Activated CD8-positive, alpha-beta T cell treated with anti-CD3 and anti-CD28 coated beads, Interleukin-2, amount 10 ng/mL, durations not matched to agents 7 days and 5 days (primary cell): ENCODE measurements at regions not wholly inside any gene's neighbourhood (a gene's known extent, or its start where the extent isn't known, plus 50 kb on each side); places are given as distances from the start of the nearest gene placed in this dataset.
"Not testable (repeated sequence)": the region's sequence is repeated elsewhere in the genome, so short reads cannot be mapped to it uniquely, and the experiment has no call there.

ENCODE experiments used
- ATAC-seq: fragments of 150-1000 bp; cut with Tn5 transposase; one replicate; pipeline ENCODE4 v1.10.0; 2021; ENCODE audit warnings: moderate library complexity
- CTCF ChIA-PET: fragments of 350-600 bp; sonication (Branson Sonifier 250); formaldehyde crosslinking; loops from one replicate; lab custom pipeline; 2021; ENCODE audit warnings: antibody characterized with exemption; lab: Charles Lee
- POLR2A ChIA-PET: fragments of 350-600 bp; sonication (Branson Sonifier 250); formaldehyde crosslinking; loops from one replicate; lab custom pipeline; 2021; ENCODE audit warnings: antibody characterized with exemption; lab: Charles Lee
- DNase-seq: peaks from one replicate; pipeline ENCODE4 v3.0.0-alpha.2; 2020
- H3K27ac Mint-ChIP-seq: one replicate; pipeline ENCODE4 v1.8.0; 2021; ENCODE audit warnings: mild to moderate bottlenecking, mixed read lengths
- H3K27me3 Mint-ChIP-seq: one replicate; pipeline ENCODE4 v1.8.0; 2021; ENCODE audit warnings: low read depth, mixed read lengths
- H3K36me3 Mint-ChIP-seq: one replicate; pipeline ENCODE4 v1.8.0; 2021; ENCODE audit warnings: low read depth, mixed read lengths
- H3K4me1 Mint-ChIP-seq: one replicate; pipeline ENCODE4 v1.8.0; 2021; ENCODE audit warnings: low read depth, mixed read lengths
- H3K4me3 Mint-ChIP-seq: one replicate; pipeline ENCODE4 v1.8.0; 2021; ENCODE audit warnings: mild to moderate bottlenecking, mixed read lengths
- H3K9me3 Mint-ChIP-seq: one replicate; pipeline ENCODE4 v1.8.0; 2022; ENCODE audit warnings: mixed read lengths; ENCODE audit not compliant: insufficient read depth

DNA sequence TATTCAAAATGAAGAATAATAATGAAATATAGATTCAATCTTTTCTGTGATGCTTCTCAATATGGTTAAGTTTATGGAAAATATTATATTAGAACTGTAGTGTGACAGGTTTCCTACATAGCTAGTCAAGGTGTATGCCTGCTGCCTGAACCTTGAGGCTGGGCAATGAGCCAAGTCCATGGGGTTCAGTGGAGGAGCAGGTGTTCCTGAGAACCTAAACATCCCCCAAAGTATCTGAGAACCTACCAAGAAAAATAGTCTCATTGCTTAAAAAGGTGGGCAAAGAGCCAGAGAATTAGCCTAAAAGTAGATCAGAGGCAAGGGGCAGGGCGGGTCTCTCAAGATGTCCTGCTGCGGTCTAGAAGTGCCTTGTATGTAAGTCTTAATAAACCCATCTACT, 185.9 kb upstream of the SPHKAP start:
- DNase-seq = no peak
- Mint-ChIP-seq H3K4me1 (no peaks in the 10 kb centered on the region), H3K4me3 (no peak overlapping the region), H3K36me3 (no peaks in the 10 kb centered on the region), H3K9me3 (no peaks in the 10 kb centered on the region), H3K27ac (no peak overlapping the region), H3K27me3 (no peaks in the 10 kb centered on the region)
- POLR2A ChIA-PET = no interaction called here
- ATAC-seq = no peak
- CTCF ChIA-PET = no interaction called here

DNA sequence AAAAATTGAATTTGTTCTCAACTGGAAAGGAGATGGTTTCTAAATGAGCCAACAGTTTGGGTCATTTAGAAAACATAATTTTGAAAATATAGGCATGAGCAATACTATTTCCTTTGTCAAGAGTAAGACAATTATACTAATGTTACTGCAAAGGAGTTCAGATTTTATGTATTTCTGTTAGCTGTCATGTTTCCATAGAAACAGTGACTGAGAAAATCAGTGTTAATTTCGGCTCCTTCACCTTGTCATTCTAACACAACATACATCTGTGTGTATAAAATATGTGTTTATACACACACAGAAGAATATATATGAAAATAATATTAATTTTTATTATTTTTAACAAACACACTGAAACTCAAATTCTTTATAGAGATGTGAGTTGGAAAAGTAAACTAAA, 178.0 kb upstream of the SPHKAP start:
- no peak overlapping the region for H3K4me3 Mint-ChIP-seq
- CTCF ChIA-PET = no interaction called here
- DNase-seq = no peak

GRCh38 chr2:228355897-228356296, 174.4 kb upstream of the SPHKAP start:
- CTCF ChIA-PET = no interaction called here
- no peak overlapping the region for H3K4me3 Mint-ChIP-seq
- no peak overlapping the region for H3K27ac Mint-ChIP-seq
- ATAC-seq = no peak
- H3K27me3 Mint-ChIP-seq = no peaks in the 10 kb centered on the region
- H3K36me3 Mint-ChIP-seq = no peaks in the 10 kb centered on the region
- no peaks in the 10 kb centered on the region for H3K9me3 Mint-ChIP-seq
- no peaks in the 10 kb centered on the region for H3K4me1 Mint-ChIP-seq
- POLR2A ChIA-PET = no interaction called here
- DNase-seq = no peak

More for the DNA sequence above, 178.0 kb upstream of the SPHKAP start:
- ATAC-seq = no peak
- H3K36me3 Mint-ChIP-seq = no peaks in the 10 kb centered on the region
- H3K27me3 Mint-ChIP-seq = no peaks in the 10 kb centered on the region
- no peaks in the 10 kb centered on the region for H3K4me1 Mint-ChIP-seq
- POLR2A ChIA-PET = no interaction called here
- peaks cover 4% of the 10 kb centered on the region for H3K9me3 Mint-ChIP-seq
- H3K27ac Mint-ChIP-seq = no peak overlapping the region

GRCh38 chr2:228352980-228353379, 171.5 kb upstream of the SPHKAP start:
- CTCF ChIA-PET = interaction anchor here (0.6 kb wide), 1 partner anchor 87 kb away, joined by 3 read pairs; no protein-coding TSS in a partner anchor
- DNase-seq, H3K4me3 Mint-ChIP-seq, H3K27me3 Mint-ChIP-seq, H3K27ac Mint-ChIP-seq, H3K9me3 Mint-ChIP-seq, ATAC-seq, H3K4me1 Mint-ChIP-seq, POLR2A ChIA-PET, H3K36me3 Mint-ChIP-seq: not testable (repeated sequence)

GRCh38 chr2:228352048-228352447, 170.6 kb upstream of the SPHKAP start:
- DNase-seq (no peak), ATAC-seq (no peak)
- Mint-ChIP-seq H3K36me3 (no peaks in the 10 kb centered on the region), H3K27ac (no peak overlapping the region), H3K9me3 (peaks cover 6% of the 10 kb centered on the region), H3K27me3 (no peaks in the 10 kb centered on the region), H3K4me3 (no peak overlapping the region), H3K4me1 (no peaks in the 10 kb centered on the region)
- CTCF ChIA-PET = no interaction called here
- POLR2A ChIA-PET = no interaction called here

DNA sequence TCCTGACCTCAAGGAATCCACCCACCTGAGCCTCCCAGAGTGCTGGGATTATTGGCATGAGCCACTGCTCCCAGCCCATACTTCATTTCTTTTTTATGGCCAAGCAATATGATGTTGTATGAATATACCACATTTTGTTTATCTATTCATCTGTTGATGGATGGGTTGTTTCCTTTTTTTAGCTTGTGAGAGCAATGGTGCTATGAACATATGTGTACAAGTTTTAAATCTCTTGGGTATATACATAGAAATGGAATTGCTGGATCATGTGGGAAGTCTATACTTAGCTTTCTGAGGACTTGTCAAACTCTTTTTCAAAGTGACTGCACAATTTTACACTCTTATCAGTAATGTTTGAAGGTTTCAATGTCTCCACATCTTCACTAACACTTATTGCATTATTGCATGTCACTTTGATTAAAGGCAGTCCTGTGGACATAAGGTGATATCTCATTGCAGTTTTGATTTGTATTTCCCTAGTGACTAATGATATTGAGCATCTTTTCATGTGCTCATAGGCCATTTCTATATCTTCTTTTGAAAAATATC, 167.1 kb upstream of the SPHKAP start:
- POLR2A ChIA-PET = no interaction called here
- Mint-ChIP-seq H3K27ac (no peak overlapping the region), H3K4me3 (no peak overlapping the region), H3K36me3 (no peaks in the 10 kb centered on the region), H3K4me1 (no peaks in the 10 kb centered on the region), H3K27me3 (no peaks in the 10 kb centered on the region), H3K9me3 (peaks cover 6% of the 10 kb centered on the region)
- ATAC-seq = no peak
- CTCF ChIA-PET = no interaction called here
- DNase-seq = no peak

DNA sequence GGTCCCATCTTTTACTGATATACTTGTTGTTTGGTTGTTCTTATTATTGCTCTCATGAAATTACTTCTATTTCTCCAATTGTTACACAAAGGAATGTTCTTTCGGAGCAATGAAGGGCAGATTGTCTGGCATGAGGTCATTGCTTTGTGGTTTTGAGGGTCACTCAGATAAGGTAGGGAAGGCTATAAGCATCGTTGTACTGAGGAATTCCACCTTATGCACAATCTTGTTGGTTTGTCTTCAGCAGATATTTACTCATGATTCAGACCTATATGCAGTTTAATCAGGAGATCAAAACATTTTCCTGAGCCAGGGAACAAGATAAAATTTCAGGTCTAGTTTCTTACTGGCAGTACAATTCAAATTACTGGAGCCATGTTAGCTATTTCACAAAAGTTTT, 163.0 kb upstream of the SPHKAP start:
- Mint-ChIP-seq H3K27ac (no peak overlapping the region), H3K4me3 (no peak overlapping the region)
- DNase-seq = no peak

GRCh38 chr2:228339525-228339924, 158.0 kb upstream of the SPHKAP start:
- H3K36me3 Mint-ChIP-seq = no peaks in the 10 kb centered on the region
- peaks cover 9% of the 10 kb centered on the region for H3K9me3 Mint-ChIP-seq
- CTCF ChIA-PET = no interaction called here
- H3K27ac Mint-ChIP-seq = no peak overlapping the region
- H3K27me3 Mint-ChIP-seq = no peaks in the 10 kb centered on the region
- ATAC-seq = no peak
- no peaks in the 10 kb centered on the region for H3K4me1 Mint-ChIP-seq
- DNase-seq = no peak
- no peak overlapping the region for H3K4me3 Mint-ChIP-seq
- POLR2A ChIA-PET = no interaction called here

More for the DNA sequence above, 163.0 kb upstream of the SPHKAP start:
- Mint-ChIP-seq H3K4me1 (no peaks in the 10 kb centered on the region), H3K36me3 (no peaks in the 10 kb centered on the region), H3K27me3 (no peaks in the 10 kb centered on the region), H3K9me3 (peaks cover 7% of the 10 kb centered on the region)
- CTCF ChIA-PET = no interaction called here
- no peak for ATAC-seq
- POLR2A ChIA-PET = no interaction called here

GRCh38 chr2:228334180-228334579, 152.7 kb upstream of the SPHKAP start:
- peaks cover 11% of the 10 kb centered on the region for H3K9me3 Mint-ChIP-seq
- ATAC-seq (no peak), DNase-seq (no peak)
- H3K36me3 Mint-ChIP-seq = no peaks in the 10 kb centered on the region
- H3K4me1 Mint-ChIP-seq = no peaks in the 10 kb centered on the region
- no peak overlapping the region for H3K27ac Mint-ChIP-seq
- no peak overlapping the region for H3K4me3 Mint-ChIP-seq
- ChIA-PET CTCF (no interaction called here), POLR2A (no interaction called here)
- H3K27me3 Mint-ChIP-seq = no peaks in the 10 kb centered on the region

DNA sequence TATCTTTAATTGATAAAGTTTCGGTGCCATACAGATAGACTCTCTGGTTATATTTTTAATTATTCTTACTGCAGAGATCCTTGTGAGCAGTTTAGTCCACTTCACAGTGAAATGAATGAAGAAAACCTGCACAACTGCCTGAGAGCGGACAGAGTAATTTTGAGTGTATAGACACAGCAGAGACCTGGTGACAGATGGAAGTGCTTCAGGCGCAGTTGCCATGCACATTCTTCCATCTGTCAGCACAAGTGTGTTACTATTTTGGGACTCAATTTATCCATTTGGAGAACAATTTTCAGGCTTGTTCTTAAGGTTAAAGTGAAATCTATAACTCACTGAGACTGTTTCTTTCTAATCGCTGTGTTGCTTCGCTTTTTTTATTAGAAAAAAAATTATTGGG, 147.8 kb upstream of the SPHKAP start:
- Mint-ChIP-seq H3K4me3 (no peak overlapping the region), H3K27ac (no peak overlapping the region), H3K27me3 (no peaks in the 10 kb centered on the region), H3K36me3 (no peaks in the 10 kb centered on the region), H3K9me3 (peaks cover 24% of the 10 kb centered on the region), H3K4me1 (no peaks in the 10 kb centered on the region)
- POLR2A ChIA-PET = no interaction called here
- DNase-seq (no peak), ATAC-seq (no peak)
- CTCF ChIA-PET = no interaction called here

DNA sequence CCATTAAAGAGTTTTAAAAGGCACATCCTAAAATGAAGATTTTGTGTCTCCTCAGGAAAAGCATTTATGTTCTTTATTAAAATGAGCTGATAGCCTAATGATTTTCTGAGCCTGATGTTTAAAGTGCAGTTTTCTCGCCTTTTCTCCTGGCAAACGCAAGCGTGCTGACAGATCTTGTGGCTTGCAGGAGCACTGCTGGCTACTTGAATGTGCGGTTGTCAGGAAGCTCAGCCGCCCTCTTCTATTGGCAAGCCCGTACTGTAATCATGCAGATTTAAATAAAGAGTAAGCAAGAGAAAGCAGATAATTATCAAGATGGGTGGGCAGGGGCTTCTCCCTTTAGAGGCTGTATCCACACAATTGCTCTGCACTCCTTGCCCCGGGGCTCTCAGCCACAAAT, 139.5 kb upstream of the SPHKAP start:
- DNase-seq (no peak), ATAC-seq (no peak)
- ChIA-PET POLR2A (no interaction called here), CTCF (no interaction called here)
- Mint-ChIP-seq H3K4me1 (no peaks in the 10 kb centered on the region), H3K4me3 (no peak overlapping the region), H3K27ac (no peak overlapping the region), H3K27me3 (no peaks in the 10 kb centered on the region), H3K36me3 (no peaks in the 10 kb centered on the region), H3K9me3 (no peaks in the 10 kb centered on the region)

DNA sequence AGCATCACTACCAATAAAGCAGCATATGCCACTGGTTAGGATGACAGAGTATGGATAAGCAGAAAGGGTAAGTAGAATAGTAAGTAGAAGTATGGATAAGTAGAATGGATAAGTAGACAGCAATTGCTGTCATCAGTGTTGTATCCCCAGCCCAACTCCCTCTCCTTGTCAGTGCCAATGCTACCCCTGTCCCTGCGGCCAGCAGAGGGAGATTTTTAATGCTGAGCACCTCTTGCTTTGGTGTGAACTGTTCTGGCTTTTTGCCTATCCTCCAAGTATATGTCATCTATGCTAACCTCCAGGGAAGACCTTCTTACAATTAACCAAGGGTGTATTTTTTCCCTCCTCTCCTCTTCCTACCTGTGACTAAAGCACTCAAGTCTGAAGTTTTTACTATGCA, 136.7 kb upstream of the SPHKAP start:
- DNase-seq (no peak), ATAC-seq (no peak)
- Mint-ChIP-seq H3K4me3 (no peak overlapping the region), H3K27ac (no peak overlapping the region), H3K36me3 (no peaks in the 10 kb centered on the region), H3K9me3 (peaks cover 6% of the 10 kb centered on the region), H3K27me3 (no peaks in the 10 kb centered on the region), H3K4me1 (no peaks in the 10 kb centered on the region)
- POLR2A ChIA-PET = no interaction called here
- CTCF ChIA-PET = no interaction called here

DNA sequence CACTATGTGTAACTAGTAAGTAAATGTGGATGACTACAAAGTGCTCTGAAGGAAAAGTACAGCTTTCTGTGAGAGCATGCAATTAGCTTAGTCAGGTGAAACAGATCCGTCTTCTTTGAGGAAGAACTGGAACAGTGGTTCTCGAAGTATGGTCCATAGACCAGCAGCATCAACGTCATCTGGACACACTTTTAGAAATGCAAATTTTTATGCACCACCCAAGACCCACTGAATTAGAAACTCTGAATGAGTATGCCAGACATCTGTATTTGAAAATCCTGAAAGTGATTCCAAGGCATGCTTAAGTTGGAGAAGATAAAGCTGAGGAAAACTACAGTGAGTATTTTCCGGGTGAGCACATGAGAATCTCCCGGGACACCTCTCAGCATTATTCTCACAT, 130.7 kb upstream of the SPHKAP start:
- ChIA-PET CTCF (no interaction called here), POLR2A (no interaction called here)
- ATAC-seq (no peak), DNase-seq (no peak)
- H3K4me1 Mint-ChIP-seq = no peaks in the 10 kb centered on the region
- peaks cover 8% of the 10 kb centered on the region for H3K9me3 Mint-ChIP-seq
- H3K4me3 Mint-ChIP-seq = no peak overlapping the region
- no peaks in the 10 kb centered on the region for H3K27me3 Mint-ChIP-seq
- H3K36me3 Mint-ChIP-seq = no peaks in the 10 kb centered on the region
- no peak overlapping the region for H3K27ac Mint-ChIP-seq
